Keratinocyte (primary cell): ENCODE measurements at regions not wholly inside any gene's neighbourhood (a gene's known extent, or its start where the extent isn't known, plus 50 kb on each side); places are given as distances from the start of the nearest gene placed in this dataset.

Experiments used
- DNase-seq: peaks from one replicate; pipeline ENCODE4 v3.0.0-alpha.2; 2011; ENCODE audit warnings: low read depth, missing footprints, low spot score
- FAIRE-seq: peaks from 2 replicates; lab custom pipeline; 2011; peaks lifted over from hg19 to GRCh38; lab: Jason Lieb, UNC
- H2AFZ ChIP-seq: 2 replicates; pipeline ENCODE4 v1.6.0; 2012; ENCODE audit warnings: low read length, control low read depth, inconsistent platforms; ENCODE audit not compliant: control insufficient read depth
- H3K27ac ChIP-seq: 2 replicates; pipeline ENCODE4 v1.5.1; 2011; ENCODE audit warnings: low read length; ENCODE audit not compliant: control insufficient read depth, insufficient read depth
- H3K27me3 ChIP-seq: 3 replicates; pipeline ENCODE4 v1.6.0; 2011; ENCODE audit warnings: low read length; ENCODE audit not compliant: control insufficient read depth, insufficient read depth; ENCODE audit errors: extremely low read depth
- H3K36me3 ChIP-seq, 2 experiments: 2 replicates in 1 of 2; 3 replicates in 1 of 2; pipeline ENCODE4 v1.5.1; 2011; ENCODE audit warnings: low read length in 2 of 2, mild to moderate bottlenecking in 1 of 2; ENCODE audit not compliant: control insufficient read depth in 2 of 2, insufficient read depth in 2 of 2; ENCODE audit errors: extremely low read depth in 1 of 2
- H3K4me1 ChIP-seq: 3 replicates; pipeline ENCODE4 v1.5.1; 2011; ENCODE audit warnings: low read length; ENCODE audit not compliant: control insufficient read depth, insufficient read depth; ENCODE audit errors: extremely low read depth
- H3K4me2 ChIP-seq: 3 replicates; pipeline ENCODE4 v1.6.0; 2011; ENCODE audit warnings: low read depth, low read length; ENCODE audit not compliant: control insufficient read depth, insufficient read depth; ENCODE audit errors: extremely low read depth
- H3K4me3 ChIP-seq, 3 experiments: fragments of 200-600 bp in 1 of 3; sonication (generic) in 1 of 3; 2 replicates in 2 of 3; 3 replicates in 1 of 3; pipeline ENCODE4 v1.5.1; 2011 to 2016; ENCODE audit warnings: low read length in 3 of 3, mild to moderate bottlenecking in 3 of 3, control low read depth in 2 of 3, inconsistent platforms in 1 of 3, low read depth in 1 of 3, mixed read lengths in 1 of 3, mixed run types in 1 of 3, moderate library complexity in 1 of 3; ENCODE audit not compliant: control insufficient read depth in 2 of 3, insufficient read depth in 2 of 3; ENCODE audit errors: extremely low read depth in 1 of 3
- H3K79me2 ChIP-seq: 2 replicates; pipeline ENCODE4 v1.6.0; 2012; ENCODE audit warnings: low read length; ENCODE audit not compliant: control insufficient read depth, insufficient read depth
- H3K9ac ChIP-seq: 3 replicates; pipeline ENCODE4 v1.6.0; 2011; ENCODE audit warnings: low read length; ENCODE audit not compliant: control insufficient read depth, insufficient read depth; ENCODE audit errors: extremely low read depth
- H3K9me1 ChIP-seq: 3 replicates; pipeline ENCODE4 v1.6.0; 2011; ENCODE audit warnings: low read length; ENCODE audit not compliant: control insufficient read depth, insufficient read depth; ENCODE audit errors: extremely low read depth
- H3K9me3 ChIP-seq: 2 replicates; pipeline ENCODE4 v1.5.1; 2012; ENCODE audit warnings: low read depth, low read length; ENCODE audit not compliant: control insufficient read depth
- H4K20me1 ChIP-seq: 3 replicates; pipeline ENCODE4 v1.6.0; 2011; ENCODE audit warnings: low read length; ENCODE audit not compliant: control insufficient read depth, insufficient read depth; ENCODE audit errors: extremely low read depth
- EZH2 ChIP-seq: IDR thresholded peaks from one replicate; pipeline ENCODE4 v1.6.1; 2012; ENCODE audit warnings: inconsistent platforms, mild to moderate bottlenecking, low read length, moderate library complexity
- dilution Hi-C: fragments of 300-500 bp; cut with MboI; formaldehyde crosslinking; loops from one replicate; pipeline ENCODE4 v1.7.0; 2020; ENCODE audit warnings: low sequenced_read_pairs; ENCODE audit not compliant: extremely low pct_ligation_motif_present
- TF ChIP-seq, protein P1 (sequence below), 3 experiments: IDR thresholded peaks in 1 of 3; conservative IDR thresholded peaks in 1 of 3; optimal IDR thresholded peaks in 1 of 3; 2 replicates in 2 of 3; 3 replicates in 1 of 3; pipeline versions ENCODE3 to v1.5.1; 2011; ENCODE audit warnings: low read length in 3 of 3, mild to moderate bottlenecking in 3 of 3, moderate library complexity in 2 of 3, control low read depth in 1 of 3, inconsistent platforms in 1 of 3; ENCODE audit not compliant: insufficient read depth in 2 of 3; ENCODE audit errors: extremely low read depth in 1 of 3

DNA sequence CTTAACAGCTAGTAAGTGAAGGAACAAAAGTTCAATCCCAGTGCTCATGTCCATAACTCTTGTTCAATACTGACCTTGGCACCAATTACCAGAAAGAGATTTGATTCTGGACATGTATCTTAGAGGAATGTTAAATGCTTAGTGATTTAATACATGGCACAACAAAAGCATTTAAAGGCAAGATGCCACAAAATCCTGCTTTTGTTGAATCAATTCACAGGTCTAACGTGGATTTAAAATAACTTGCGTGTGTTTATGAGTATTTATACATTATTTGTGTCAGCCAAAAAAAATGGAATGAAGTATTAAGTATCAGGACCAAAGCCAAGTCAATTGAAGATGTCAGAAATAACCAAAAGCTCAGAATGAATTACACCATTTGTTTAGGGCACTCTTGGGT is 85.4 kb upstream of the GIMD1 start:
- TF ChIP-seq, protein P1, sequence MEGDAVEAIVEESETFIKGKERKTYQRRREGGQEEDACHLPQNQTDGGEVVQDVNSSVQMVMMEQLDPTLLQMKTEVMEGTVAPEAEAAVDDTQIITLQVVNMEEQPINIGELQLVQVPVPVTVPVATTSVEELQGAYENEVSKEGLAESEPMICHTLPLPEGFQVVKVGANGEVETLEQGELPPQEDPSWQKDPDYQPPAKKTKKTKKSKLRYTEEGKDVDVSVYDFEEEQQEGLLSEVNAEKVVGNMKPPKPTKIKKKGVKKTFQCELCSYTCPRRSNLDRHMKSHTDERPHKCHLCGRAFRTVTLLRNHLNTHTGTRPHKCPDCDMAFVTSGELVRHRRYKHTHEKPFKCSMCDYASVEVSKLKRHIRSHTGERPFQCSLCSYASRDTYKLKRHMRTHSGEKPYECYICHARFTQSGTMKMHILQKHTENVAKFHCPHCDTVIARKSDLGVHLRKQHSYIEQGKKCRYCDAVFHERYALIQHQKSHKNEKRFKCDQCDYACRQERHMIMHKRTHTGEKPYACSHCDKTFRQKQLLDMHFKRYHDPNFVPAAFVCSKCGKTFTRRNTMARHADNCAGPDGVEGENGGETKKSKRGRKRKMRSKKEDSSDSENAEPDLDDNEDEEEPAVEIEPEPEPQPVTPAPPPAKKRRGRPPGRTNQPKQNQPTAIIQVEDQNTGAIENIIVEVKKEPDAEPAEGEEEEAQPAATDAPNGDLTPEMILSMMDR (optimal IDR thresholded peaks at IDR 0.05 in 1 of 3, IDR thresholded peaks at IDR 0.05 in 1 of 3, conservative IDR thresholded peaks at IDR 0.05 in 1 of 3; ENCODE audit: extremely low read depth in 1 of 3, insufficient read depth in 2 of 3, low read length in 3 of 3) = no peak
- TF ChIP-seq EZH2 = no peak
- no peaks in the 10 kb centered on the region for H3K36me3 ChIP-seq
- no peak overlapping the region for H3K4me3 ChIP-seq
- H2AFZ ChIP-seq = no peak overlapping the region
- no peaks in the 10 kb centered on the region for H3K79me2 ChIP-seq
- H3K9me3 ChIP-seq = no peaks in the 10 kb centered on the region
- H3K27me3 ChIP-seq = no peaks in the 10 kb centered on the region
- H3K4me2 ChIP-seq = no peak overlapping the region
- dilution Hi-C loops = no loop called here
- FAIRE-seq (no peak), DNase-seq (no peak)
- no peaks in the 10 kb centered on the region for H3K9me1 ChIP-seq
- no peaks in the 10 kb centered on the region for H3K4me1 ChIP-seq
- no peak overlapping the region for H3K27ac ChIP-seq
- H3K9ac ChIP-seq = no peak overlapping the region
- no peaks in the 10 kb centered on the region for H4K20me1 ChIP-seq

DNA sequence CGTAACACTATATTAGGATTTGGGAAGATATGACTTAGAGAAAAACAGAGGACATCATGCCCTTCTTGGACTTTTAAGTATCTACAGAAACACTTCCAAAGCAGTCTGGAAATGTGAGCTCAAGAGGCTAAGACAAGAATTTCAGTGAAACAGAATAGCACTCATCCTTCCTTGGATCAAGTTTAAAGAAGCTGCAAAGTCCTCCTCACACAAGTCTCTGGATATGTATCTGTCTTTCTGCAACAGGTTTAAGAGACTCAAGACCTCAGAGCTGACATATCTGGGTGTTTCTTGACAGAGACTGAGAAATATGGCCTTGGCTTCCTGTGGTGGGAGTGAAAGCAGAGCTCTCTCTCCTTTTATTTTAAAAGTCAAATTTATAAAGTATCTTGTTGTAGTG is 82.5 kb upstream of the GIMD1 start:
- no peak for FAIRE-seq
- DNase-seq = no peak
- no peak overlapping the region for H3K4me3 ChIP-seq
- no peaks in the 10 kb centered on the region for H3K9me1 ChIP-seq
- H2AFZ ChIP-seq = no peak overlapping the region
- no peaks in the 10 kb centered on the region for H3K79me2 ChIP-seq
- no peak overlapping the region for H3K9ac ChIP-seq
- TF ChIP-seq EZH2 = no peak
- TF ChIP-seq, protein P1 (optimal IDR thresholded peaks at IDR 0.05 in 1 of 3, IDR thresholded peaks at IDR 0.05 in 1 of 3, conservative IDR thresholded peaks at IDR 0.05 in 1 of 3; ENCODE audit: extremely low read depth in 1 of 3, insufficient read depth in 2 of 3, low read length in 3 of 3) = no peak
- H3K4me2 ChIP-seq = no peak overlapping the region
- H3K9me3 ChIP-seq = no peaks in the 10 kb centered on the region
- no peaks in the 10 kb centered on the region for H4K20me1 ChIP-seq
- no peaks in the 10 kb centered on the region for H3K36me3 ChIP-seq
- H3K4me1 ChIP-seq = no peaks in the 10 kb centered on the region
- H3K27me3 ChIP-seq = no peaks in the 10 kb centered on the region
- no peak overlapping the region for H3K27ac ChIP-seq
- dilution Hi-C loops = no loop called here
